ENCODE measurements at regions not wholly inside any gene's neighbourhood (a gene's known extent, or its start where the extent isn't known, plus 50 kb on each side); places are given as distances from the start of the nearest gene placed in this dataset.

DNA sequence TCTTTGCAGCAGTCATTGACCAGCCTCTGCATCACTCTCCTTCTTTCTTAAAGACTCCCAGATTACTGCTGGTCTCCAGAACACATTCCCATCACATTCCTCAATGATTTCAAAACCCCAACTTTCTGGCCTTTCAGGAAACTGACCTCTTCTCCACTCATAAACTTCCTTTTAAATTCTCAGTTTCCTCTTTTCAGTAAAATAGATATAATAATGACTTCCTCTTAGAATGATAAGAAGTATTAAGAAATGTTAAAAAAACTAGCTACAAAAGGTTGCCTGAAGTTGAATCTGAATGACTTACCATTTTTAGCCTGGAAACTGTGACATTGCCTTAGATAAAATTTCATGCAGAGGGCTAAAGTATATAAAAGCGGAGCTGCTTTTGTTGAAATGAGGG is 239.3 kb downstream of the OGFRL1 start:
- DNase-seq (ENCODE audit: low spot score): no peak

GRCh38 chr6:71529026-71529425 is 240.4 kb downstream of the OGFRL1 start:
- no peak for DNase-seq (ENCODE audit: low spot score)

- DNase-seq (ENCODE audit: low spot score): no peak
Observed at GRCh38 chr6:71529769-71530168, 241.2 kb downstream of the OGFRL1 start.

- DNase-seq (ENCODE audit: low spot score): no peak
Observed at GRCh38 chr6:71531006-71531405, 242.4 kb downstream of the OGFRL1 start.

DNA sequence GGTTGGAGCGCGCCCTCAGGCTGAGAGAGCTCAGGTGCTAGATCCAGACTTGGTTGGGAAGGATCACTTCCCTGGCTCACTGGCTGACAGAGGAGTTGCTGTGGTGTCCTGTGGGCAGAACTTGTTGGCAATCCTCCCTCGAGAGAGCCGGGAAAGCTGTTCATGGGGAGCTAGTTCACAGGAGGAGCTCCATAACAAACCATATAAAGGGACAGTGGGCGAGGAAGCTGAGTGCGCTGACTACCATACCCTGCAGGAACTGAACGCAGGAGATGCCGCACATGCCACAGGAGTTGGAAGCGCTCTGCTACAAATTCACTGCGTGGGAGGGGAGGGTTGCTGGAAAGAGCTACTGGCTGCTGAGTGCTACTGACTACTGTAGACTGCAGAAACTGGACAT is 243.2 kb downstream of the OGFRL1 start:
- no peak for DNase-seq (ENCODE audit: low spot score)

DNA sequence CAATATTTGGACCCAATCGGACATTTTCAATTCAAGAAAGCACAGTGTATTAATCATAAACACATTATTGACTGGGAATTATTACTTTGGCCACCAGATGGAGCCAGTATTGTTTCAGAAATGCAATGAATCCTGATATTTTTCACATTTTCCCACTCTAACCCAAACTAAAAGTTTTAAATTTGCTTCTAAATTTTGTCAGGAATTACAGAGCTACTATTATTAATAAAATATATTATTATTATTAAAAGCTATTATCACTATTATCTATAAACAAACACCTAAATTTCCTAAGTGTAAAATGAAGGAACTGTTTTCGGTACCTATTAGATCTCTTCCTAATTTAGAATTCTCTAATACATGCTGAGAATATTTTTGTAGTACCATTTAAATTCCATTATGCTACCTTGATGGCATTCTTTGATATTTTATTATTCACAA is 245.3 kb downstream of the OGFRL1 start:
- peak; percentile 37 for DNase-seq (ENCODE audit: low spot score)

DNA sequence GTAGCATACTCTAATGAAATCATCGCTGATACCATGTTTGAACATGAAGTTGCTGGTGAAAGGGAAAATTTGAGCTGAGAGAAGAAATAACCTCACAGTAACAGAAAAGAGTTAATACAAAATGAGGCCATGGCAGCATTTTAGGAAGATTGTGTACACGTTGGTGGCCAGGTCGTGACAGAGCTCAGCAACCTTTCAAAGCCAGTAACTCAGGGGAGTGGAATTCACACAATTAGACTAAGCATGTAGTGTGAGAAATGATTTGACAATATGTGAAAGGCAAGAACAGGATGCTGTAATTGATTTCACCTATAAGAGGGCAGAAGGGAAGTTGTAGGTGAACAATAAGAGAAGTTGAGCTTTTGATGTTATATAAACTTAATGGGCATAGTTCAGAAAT is 246.3 kb downstream of the OGFRL1 start:
- DNase-seq (ENCODE audit: low spot score): no peak

DNA sequence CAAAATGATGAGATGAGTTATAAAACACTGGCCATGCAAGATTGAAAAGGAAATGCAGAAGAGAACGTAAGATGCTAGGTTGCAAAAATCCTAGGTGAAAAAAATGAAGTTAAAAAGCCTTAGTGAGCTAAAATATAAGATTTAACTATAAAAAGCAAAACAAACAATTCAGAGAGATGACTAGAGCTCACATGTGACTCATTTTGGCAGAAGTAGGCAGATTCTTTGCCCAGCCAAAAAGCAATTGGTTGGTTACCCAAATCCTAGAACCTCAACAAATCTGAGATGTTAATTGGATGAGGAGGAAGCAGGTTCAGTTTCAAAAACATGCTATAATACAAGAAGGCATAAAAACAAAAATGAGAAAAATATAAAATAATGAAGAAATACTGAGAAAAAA is 249.1 kb downstream of the OGFRL1 start:
- DNase-seq (ENCODE audit: low spot score): peak; percentile 13

- DNase-seq (ENCODE audit: low spot score): peak; percentile 64
Observed at GRCh38 chr6:71544028-71544427, 255.4 kb downstream of the OGFRL1 start.

GRCh38 chr6:71544906-71545305 is 256.3 kb downstream of the OGFRL1 start:
- DNase-seq (ENCODE audit: low spot score): no peak

- no peak for DNase-seq (ENCODE audit: low spot score)
Observed at GRCh38 chr6:71545905-71546304, 257.3 kb downstream of the OGFRL1 start.

- no peak for DNase-seq (ENCODE audit: low spot score)
Observed at GRCh38 chr6:71551798-71552197, 263.2 kb downstream of the OGFRL1 start.

DNA sequence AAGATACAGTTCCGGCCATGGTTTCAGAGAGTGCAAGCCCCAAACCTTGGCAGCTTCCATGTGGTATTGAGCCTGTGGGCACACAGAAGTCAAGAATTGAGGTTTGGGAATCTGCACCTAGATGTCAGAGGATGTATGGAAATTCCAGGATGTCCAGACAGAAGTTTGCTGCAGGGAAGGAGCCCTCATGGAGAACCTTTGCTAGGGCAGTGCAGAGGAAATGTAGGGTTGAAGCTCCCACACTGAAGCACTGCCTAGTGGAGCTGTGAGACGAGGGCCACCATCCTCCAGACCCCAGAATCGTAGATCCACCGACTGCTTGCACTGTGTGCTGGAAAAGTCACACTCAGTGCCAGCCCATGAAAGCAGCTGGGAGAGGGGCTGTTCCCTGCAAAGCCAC is 267.5 kb downstream of the OGFRL1 start:
- DNase-seq (ENCODE audit: low spot score): no peak

DNA sequence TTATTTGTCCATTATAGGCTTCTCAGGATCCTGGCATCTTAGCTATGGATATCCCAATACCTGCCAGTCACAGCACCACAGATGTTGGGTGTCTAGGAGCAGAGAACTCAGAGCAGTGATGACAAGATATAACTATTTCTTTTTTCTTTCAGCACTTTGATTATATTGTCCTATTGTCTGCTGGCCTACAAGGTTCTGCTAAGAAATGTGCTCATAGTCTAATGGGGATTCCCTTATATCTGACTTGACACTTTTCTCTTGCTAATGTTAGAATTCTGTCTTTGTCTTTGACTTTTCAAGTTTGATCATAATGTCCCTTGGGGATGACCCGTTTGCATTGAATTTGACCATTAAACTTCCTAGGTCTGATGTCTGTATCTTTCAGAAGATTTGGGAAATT is 270.4 kb downstream of the OGFRL1 start:
- no peak for DNase-seq (ENCODE audit: low spot score)

GRCh38 chr6:71567562-71567961 is 279.0 kb downstream of the OGFRL1 start:
- no peak for DNase-seq (ENCODE audit: low spot score)

GRCh38 chr6:71577766-71578165 is 289.2 kb downstream of the OGFRL1 start:
- no peak for DNase-seq (ENCODE audit: low spot score)

GRCh38 chr6:71579902-71580301 is 291.3 kb downstream of the OGFRL1 start:
- peak; percentile 70 for DNase-seq (ENCODE audit: low spot score)

DNA sequence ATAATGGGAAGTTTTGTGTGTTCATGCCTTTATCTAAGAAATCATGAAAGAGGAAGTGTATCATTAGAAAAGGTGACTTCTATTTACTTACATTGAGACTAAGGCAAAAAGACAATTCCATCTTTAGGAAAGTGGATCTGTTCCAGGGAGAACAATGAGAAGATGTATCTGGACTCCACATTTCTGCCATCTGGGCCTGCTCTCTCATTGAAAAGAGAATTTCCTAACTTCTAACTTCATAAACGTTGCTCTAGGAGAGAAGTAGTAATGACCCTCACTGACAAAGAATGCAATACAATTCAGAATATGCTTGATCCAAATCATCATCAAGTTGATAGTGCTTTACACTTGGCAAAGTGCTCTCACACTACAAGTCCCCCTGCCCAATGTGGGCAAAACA is 294.2 kb downstream of the OGFRL1 start:
- DNase-seq (ENCODE audit: low spot score): no peak

- DNase-seq (ENCODE audit: low spot score): no peak
Observed at GRCh38 chr6:71584712-71585436, 296.3 kb downstream of the OGFRL1 start.

DNA sequence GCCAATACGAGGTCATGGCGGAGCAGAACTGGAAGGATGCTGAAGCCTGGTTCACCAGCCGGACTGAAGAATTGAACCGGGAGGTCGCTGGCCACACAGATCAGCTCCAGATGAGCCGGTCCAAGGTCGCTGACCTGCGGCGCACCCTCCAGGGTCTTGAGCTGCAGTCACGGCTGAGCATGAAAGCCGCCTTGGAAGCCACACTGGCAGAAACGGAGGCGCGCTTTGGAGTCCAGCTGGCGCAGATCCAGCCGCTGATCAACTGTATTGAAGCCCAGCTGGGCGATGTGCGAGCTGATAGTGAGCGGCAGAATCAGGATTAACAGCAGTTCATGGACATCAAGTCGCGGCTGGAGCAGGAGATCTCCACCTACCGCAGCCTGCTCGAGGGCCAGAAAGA is 296.9 kb downstream of the OGFRL1 start:
- DNase-seq (ENCODE audit: low spot score): no peak

- no peak for DNase-seq (ENCODE audit: low spot score)
Observed at GRCh38 chr6:71588490-71588889, 297.9 kb upstream of the RIMS1 start.

GRCh38 chr6:71589254-71589653 is 297.1 kb upstream of the RIMS1 start:
- DNase-seq (ENCODE audit: low spot score): peak; percentile 27

- no peak for DNase-seq (ENCODE audit: low spot score)
Observed at GRCh38 chr6:71592643-71593042, 293.7 kb upstream of the RIMS1 start.

DNA sequence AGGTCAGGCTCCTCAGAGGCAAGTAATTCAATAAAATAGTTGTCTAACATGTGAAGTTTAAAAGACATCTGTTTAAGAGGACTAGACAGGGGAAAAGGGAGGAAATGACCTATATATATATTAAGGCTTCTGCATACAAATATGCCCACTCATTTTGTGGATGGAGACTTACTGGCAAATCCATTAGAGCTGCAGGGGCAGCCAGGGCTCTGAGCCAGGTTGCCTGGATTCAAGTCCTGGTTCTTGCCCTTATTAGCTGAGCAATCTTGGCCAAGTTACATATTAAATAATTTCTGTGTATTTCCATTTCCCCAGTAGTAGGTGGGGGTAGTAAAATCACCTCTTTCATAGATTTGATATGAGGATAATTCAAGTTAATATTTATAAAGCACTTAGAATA is 287.0 kb upstream of the RIMS1 start:
- DNase-seq (ENCODE audit: low spot score): peak; percentile 20

Data from kidney tubule cell (primary cell).